GM12874 (cell line): ENCODE measurements at regions not wholly inside any gene's neighbourhood (a gene's known extent, or its start where the extent isn't known, plus 50 kb on each side); places are given as distances from the start of the nearest gene placed in this dataset.

Experiments used
- CTCF ChIP-seq: IDR thresholded peaks from 2 replicates; pipeline ENCODE4 v1.5.1; 2011; ENCODE audit warnings: low read depth, mild to moderate bottlenecking, control low read depth, low read length, moderate library complexity; ENCODE audit not compliant: insufficient read depth

GRCh38 chr15:38115121-38115520, 137.5 kb upstream of the SPRED1 start:
- no peak for TF ChIP-seq CTCF

DNA sequence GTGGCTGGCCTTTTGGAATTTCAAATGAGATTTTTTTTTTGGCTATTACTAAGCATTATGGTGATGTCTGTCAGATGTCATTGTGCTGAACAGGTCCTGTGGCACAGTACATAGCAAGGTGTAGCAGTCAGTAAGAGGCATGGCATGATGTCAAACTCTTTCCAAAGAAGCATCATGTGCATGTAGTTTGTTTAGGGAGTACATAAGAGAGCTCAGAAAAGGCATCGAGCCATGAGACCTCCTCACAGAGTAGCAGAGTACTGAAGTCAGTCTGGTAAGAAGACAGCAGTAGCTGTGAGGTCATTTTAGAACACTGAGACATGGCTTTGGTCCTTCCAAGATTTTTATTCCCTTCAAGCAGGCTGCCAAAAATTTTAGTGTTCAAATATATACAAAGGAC, 134.9 kb upstream of the SPRED1 start:
- no peak for TF ChIP-seq CTCF

DNA sequence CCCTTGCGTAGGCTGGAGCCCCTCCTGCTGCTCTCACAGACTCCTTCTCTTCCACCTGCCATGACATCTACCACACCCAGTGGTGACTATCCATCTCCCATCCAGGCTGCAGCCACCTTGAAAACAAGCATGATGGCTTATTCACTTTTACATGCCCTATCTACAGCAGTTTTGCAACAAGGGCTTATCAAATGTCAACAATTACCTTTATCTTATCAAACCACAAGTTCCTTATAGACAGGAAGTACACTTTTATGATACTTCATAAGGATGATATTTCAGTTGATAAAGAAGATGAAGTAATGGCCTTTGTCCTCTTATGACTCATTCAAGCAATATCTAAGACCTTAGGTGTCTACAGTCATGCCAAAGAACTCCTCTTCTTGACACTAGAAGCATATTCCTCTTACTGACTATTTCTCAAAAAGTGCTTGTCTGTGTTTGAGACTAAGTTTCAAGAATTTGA, 125.3 kb upstream of the SPRED1 start:
- TF ChIP-seq CTCF, result no peak

DNA sequence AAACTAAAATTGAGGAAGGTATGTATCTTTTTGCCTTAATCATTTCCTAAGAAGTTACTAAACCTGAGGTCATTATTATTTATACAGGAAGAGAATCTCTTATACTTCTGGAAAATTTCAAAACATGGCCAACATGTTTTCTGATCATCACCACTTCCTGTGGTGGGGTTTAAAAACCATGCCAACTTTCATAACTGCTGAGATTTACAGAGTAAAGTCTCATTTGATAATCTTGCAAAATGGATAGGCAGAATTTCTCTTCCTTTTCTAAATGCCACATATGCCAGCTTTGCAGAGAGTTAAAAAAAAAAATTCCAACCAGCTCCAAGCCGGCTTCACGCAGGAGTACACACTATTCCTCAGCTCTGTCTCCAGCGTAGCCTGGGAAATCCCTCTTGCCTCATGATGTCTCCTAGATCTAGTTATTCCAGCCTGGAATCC, 124.3 kb upstream of the SPRED1 start:
- no peak for TF ChIP-seq CTCF

DNA sequence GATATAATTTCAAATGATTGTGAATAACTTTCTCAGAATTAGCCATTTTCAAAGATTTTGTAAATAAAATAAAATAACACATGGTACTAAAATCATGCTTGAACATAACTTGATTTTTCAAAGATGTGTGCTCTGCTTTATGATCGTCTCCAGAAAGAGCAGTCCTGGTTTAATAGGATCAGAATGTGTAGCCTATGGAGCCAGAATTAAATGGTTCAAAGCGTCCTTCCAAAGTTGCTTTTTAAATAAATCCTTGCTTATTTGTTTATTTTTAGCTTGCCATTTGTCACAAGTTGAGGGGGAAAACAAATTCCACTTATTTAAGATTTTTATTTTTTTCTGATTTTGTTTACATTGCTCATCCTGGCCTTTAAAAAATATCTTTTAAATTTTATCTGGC, 123.7 kb upstream of the SPRED1 start:
- no peak for TF ChIP-seq CTCF

DNA sequence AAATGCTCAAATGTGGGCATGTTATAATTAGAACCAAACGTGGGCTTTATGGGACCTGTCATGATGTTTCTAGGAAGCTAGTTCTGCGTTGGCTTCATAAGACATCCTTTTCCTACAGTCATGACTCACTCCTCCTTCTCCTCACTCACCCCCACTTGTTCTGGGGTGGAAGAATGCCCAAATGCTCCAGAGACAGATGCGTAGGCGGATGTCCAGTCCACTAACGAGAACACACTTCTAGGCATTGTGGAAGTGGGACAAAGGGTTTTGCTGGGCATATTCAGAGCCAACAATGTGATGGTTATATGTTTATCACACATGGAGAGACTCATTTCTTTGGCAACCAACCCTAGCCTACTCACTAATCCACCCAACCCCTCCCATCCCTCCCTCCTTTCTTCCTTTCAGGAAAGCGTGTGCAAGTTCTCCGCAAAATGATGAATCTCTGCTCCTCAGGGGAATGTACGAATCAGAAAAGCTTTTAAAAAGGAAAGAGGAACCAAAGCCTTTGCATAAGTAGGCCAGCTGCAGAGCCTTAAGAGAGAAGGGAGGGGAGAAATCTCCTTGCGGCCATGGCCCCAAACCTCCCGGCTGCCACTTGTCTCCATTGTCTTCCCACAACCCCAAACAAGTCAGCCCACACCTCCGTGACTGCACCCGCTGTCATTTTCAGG, 123.0 kb upstream of the SPRED1 start:
- no peak for TF ChIP-seq CTCF

DNA sequence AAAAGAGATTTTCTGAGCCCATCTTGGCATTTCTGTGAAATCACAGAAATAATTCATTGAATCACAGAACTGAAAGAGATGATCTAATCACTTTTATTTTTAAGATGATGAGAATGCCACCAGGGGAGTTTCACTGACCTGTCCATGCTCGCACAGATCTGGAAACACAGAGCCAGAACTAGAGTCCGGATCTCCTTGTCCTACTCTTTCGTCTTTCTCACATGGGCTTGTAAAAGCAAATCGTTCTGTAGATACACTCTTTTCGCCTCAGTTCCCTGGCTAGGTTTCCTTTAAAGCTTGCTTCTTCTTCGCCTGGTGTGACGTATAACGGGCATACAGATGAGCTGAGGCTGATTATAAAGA, 122.5 kb upstream of the SPRED1 start:
- TF ChIP-seq CTCF, result no peak
